MG63 (cell line): ENCODE measurements at regions not wholly inside any gene's neighbourhood (a gene's known extent, or its start where the extent isn't known, plus 50 kb on each side); places are given as distances from the start of the nearest gene placed in this dataset.

Experiments
- DNase-seq: peaks from one replicate; pipeline ENCODE4 v3.0.0-alpha.2; 2020
- H3K27me3 ChIP-seq: fragments of 250-450 bp; sonication (Bioruptor Pico); 2 replicates; pipeline ENCODE4 v1.5.1; 2020; ENCODE audit warnings: mild to moderate bottlenecking, moderate library complexity
- H3K36me3 ChIP-seq: fragments of 250-450 bp; sonication (Bioruptor Pico); 2 replicates; pipeline ENCODE4 v1.5.1; 2020; ENCODE audit warnings: mild to moderate bottlenecking, moderate library complexity
- H3K4me3 ChIP-seq: fragments of 250-450 bp; sonication (Bioruptor Pico); 2 replicates; pipeline ENCODE4 v1.5.1; 2020; ENCODE audit warnings: mild to moderate bottlenecking, moderate library complexity
- H3K9me3 ChIP-seq: fragments of 250-450 bp; sonication (Bioruptor Pico); 2 replicates; pipeline ENCODE4 v1.5.1; 2020; ENCODE audit warnings: mild to moderate bottlenecking, moderate library complexity

GRCh38 chr17:71115669-71115972, 946.3 kb downstream of the KCNJ2 start:
- H3K4me3 ChIP-seq = no peak overlapping the region
- DNase-seq = no peak

GRCh38 chr17:71117466-71117865, 948.1 kb downstream of the KCNJ2 start:
- Histone ChIP-seq H3K4me3 (no peak overlapping the region), H3K9me3 (no peaks in the 10 kb centered on the region), H3K27me3 (no peaks in the 10 kb centered on the region), H3K36me3 (no peaks in the 10 kb centered on the region)
- DNase-seq = no peak

More at GRCh38 chr17:71115669-71115972, 946.3 kb downstream of the KCNJ2 start:
- H3K36me3 ChIP-seq = no peaks in the 10 kb centered on the region
- no peaks in the 10 kb centered on the region for H3K27me3 ChIP-seq
- H3K9me3 ChIP-seq = no peaks in the 10 kb centered on the region

GRCh38 chr17:71118039-71118438, 948.7 kb downstream of the KCNJ2 start:
- H3K27me3 ChIP-seq = no peaks in the 10 kb centered on the region
- DNase-seq = no peak
- H3K9me3 ChIP-seq = no peaks in the 10 kb centered on the region
- no peak overlapping the region for H3K4me3 ChIP-seq
- no peaks in the 10 kb centered on the region for H3K36me3 ChIP-seq

- no peaks in the 10 kb centered on the region for H3K27me3 ChIP-seq
- no peak overlapping the region for H3K4me3 ChIP-seq
- H3K36me3 ChIP-seq = no peaks in the 10 kb centered on the region
- no peaks in the 10 kb centered on the region for H3K9me3 ChIP-seq
- no peak for DNase-seq
These were observed 958.1 kb downstream of the KCNJ2 start for GRCh38 chr17:71127416-71127815.

GRCh38 chr17:71142333-71142732, 973.0 kb downstream of the KCNJ2 start:
- Histone ChIP-seq H3K9me3 (no peaks in the 10 kb centered on the region), H3K4me3 (no peak overlapping the region), H3K36me3 (no peaks in the 10 kb centered on the region), H3K27me3 (no peaks in the 10 kb centered on the region)
- no peak for DNase-seq

- no peak for DNase-seq
- no peaks in the 10 kb centered on the region for H3K27me3 ChIP-seq
- H3K9me3 ChIP-seq = no peaks in the 10 kb centered on the region
- no peak overlapping the region for H3K4me3 ChIP-seq
- no peaks in the 10 kb centered on the region for H3K36me3 ChIP-seq
These were observed 975.3 kb upstream of the SOX9 start for GRCh38 chr17:71145486-71145885.

GRCh38 chr17:71147906-71148305, 972.9 kb upstream of the SOX9 start:
- H3K4me3 ChIP-seq = no peak overlapping the region
- no peak for DNase-seq
- no peaks in the 10 kb centered on the region for H3K36me3 ChIP-seq
- no peaks in the 10 kb centered on the region for H3K27me3 ChIP-seq
- H3K9me3 ChIP-seq = no peaks in the 10 kb centered on the region

GRCh38 chr17:71149607-71150006, 971.2 kb upstream of the SOX9 start:
- H3K27me3 ChIP-seq = no peaks in the 10 kb centered on the region
- no peak for DNase-seq
- no peaks in the 10 kb centered on the region for H3K36me3 ChIP-seq
- H3K4me3 ChIP-seq = no peak overlapping the region
- H3K9me3 ChIP-seq = no peaks in the 10 kb centered on the region

- no peak for DNase-seq
- H3K36me3 ChIP-seq = no peaks in the 10 kb centered on the region
- H3K9me3 ChIP-seq = no peaks in the 10 kb centered on the region
- H3K4me3 ChIP-seq = no peak overlapping the region
- no peaks in the 10 kb centered on the region for H3K27me3 ChIP-seq
These were observed 963.5 kb upstream of the SOX9 start for GRCh38 chr17:71157297-71157696.

GRCh38 chr17:71158437-71158836, 962.4 kb upstream of the SOX9 start:
- Histone ChIP-seq H3K27me3 (no peaks in the 10 kb centered on the region), H3K36me3 (no peaks in the 10 kb centered on the region), H3K9me3 (no peaks in the 10 kb centered on the region), H3K4me3 (no peak overlapping the region)
- DNase-seq = no peak

GRCh38 chr17:71163121-71163812, 957.6 kb upstream of the SOX9 start:
- Histone ChIP-seq H3K27me3 (no peaks in the 10 kb centered on the region), H3K9me3 (no peaks in the 10 kb centered on the region), H3K4me3 (no peak overlapping the region), H3K36me3 (no peaks in the 10 kb centered on the region)
- DNase-seq = no peak

- Histone ChIP-seq H3K4me3 (no peak overlapping the region), H3K27me3 (no peaks in the 10 kb centered on the region), H3K9me3 (no peaks in the 10 kb centered on the region), H3K36me3 (no peaks in the 10 kb centered on the region)
- no peak for DNase-seq
These were observed 957.1 kb upstream of the SOX9 start for GRCh38 chr17:71163813-71164122.

- no peaks in the 10 kb centered on the region for H3K27me3 ChIP-seq
- no peaks in the 10 kb centered on the region for H3K36me3 ChIP-seq
- no peaks in the 10 kb centered on the region for H3K9me3 ChIP-seq
- H3K4me3 ChIP-seq = no peak overlapping the region
- no peak for DNase-seq
These were observed 956.3 kb upstream of the SOX9 start for GRCh38 chr17:71164561-71164960.

GRCh38 chr17:71166311-71166710, 954.5 kb upstream of the SOX9 start:
- Histone ChIP-seq H3K4me3 (no peak overlapping the region), H3K36me3 (no peaks in the 10 kb centered on the region), H3K27me3 (no peaks in the 10 kb centered on the region), H3K9me3 (no peaks in the 10 kb centered on the region)
- DNase-seq = no peak

GRCh38 chr17:71168053-71168741, 952.6 kb upstream of the SOX9 start:
- no peaks in the 10 kb centered on the region for H3K9me3 ChIP-seq
- DNase-seq = no peak
- no peaks in the 10 kb centered on the region for H3K36me3 ChIP-seq
- H3K4me3 ChIP-seq = no peak overlapping the region
- no peaks in the 10 kb centered on the region for H3K27me3 ChIP-seq

GRCh38 chr17:71170070-71170469, 950.8 kb upstream of the SOX9 start:
- Histone ChIP-seq H3K27me3 (no peaks in the 10 kb centered on the region), H3K36me3 (no peaks in the 10 kb centered on the region)

GRCh38 chr17:71171270-71171669, 949.5 kb upstream of the SOX9 start:
- no peaks in the 10 kb centered on the region for H3K27me3 ChIP-seq
- no peaks in the 10 kb centered on the region for H3K36me3 ChIP-seq
- no peak overlapping the region for H3K4me3 ChIP-seq
- DNase-seq = no peak
- no peaks in the 10 kb centered on the region for H3K9me3 ChIP-seq

More at GRCh38 chr17:71170070-71170469, 950.8 kb upstream of the SOX9 start:
- DNase-seq = no peak
- no peak overlapping the region for H3K4me3 ChIP-seq
- no peaks in the 10 kb centered on the region for H3K9me3 ChIP-seq

GRCh38 chr17:71173991-71174390, 946.8 kb upstream of the SOX9 start:
- Histone ChIP-seq H3K36me3 (no peaks in the 10 kb centered on the region), H3K9me3 (no peaks in the 10 kb centered on the region), H3K27me3 (no peaks in the 10 kb centered on the region), H3K4me3 (no peak overlapping the region)
- no peak for DNase-seq
